Activated CD4-positive, alpha-beta T cell treated with anti-CD3 and anti-CD28 coated beads, Interleukin-2, amount 50 U/mL, for 1 hour (primary cell): ENCODE measurements at regions not wholly inside any gene's neighbourhood (a gene's known extent, or its start where the extent isn't known, plus 50 kb on each side); places are given as distances from the start of the nearest gene placed in this dataset.

Experiments used
- DNase-seq: peaks from one replicate; pipeline ENCODE4 v3.0.0-alpha.2; 2020

- no peak for DNase-seq
Measured at GRCh38 chr12:115632308-115632707, 645.2 kb downstream of the MED13L start.

DNA sequence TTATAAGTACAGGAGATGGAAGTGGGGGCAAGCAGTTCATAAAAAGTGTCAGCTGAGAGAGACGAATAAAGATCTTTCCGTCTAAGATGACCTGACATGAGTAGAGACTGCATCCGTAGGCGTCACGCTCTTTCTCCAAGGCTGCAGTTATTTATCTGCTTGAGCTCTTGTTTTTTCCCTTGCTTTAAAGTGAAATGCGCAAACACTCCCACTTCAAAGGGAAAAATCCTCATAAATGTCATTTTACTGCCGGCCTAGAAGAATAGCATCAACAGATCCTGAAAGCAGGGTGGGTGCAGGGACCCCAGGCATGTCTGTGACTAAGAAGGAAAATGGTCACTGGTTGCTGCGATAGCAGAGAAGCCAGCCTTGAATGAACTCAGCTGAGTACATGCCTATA is 647.4 kb downstream of the MED13L start:
- no peak for DNase-seq

GRCh38 chr12:115626210-115626609 is 651.3 kb downstream of the MED13L start:
- no peak for DNase-seq

DNA sequence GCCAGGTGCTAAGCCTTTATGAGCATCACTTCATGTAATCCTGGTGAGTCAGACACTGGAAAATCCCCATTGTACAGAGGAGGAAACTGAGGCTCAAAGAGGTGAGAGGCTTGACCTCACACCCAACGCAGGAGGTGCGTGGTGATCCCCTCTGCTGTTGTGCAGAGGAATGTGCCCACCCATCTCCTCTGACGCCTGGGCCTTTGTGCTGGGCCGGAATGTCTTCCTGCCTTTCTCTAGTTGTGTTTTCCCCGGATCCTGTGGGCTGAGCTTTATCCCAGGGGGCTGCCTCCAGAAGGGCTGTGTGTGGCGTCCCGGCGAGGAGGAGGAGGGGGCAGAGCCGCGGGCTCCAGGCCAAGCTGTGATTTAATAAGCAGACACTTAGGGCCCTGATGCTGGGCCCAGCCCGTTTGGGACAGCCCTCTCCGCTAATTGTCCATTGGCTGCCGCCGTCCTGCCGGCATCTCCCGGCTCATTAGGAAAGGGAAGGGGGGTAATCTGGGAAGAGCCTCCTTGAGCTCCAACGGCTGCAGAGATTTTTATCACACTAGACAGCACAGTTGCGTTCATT is 653.6 kb downstream of the MED13L start:
- no peak for DNase-seq

- no peak for DNase-seq
Measured at GRCh38 chr12:115623275-115623674, 654.2 kb downstream of the MED13L start.

- no peak for DNase-seq
Measured at GRCh38 chr12:115620816-115621215, 656.7 kb downstream of the MED13L start.

GRCh38 chr12:115619889-115620288 is 657.6 kb downstream of the MED13L start:
- DNase-seq, result no peak

GRCh38 chr12:115619061-115619460 is 658.4 kb downstream of the MED13L start:
- DNase-seq, result no peak

- DNase-seq, result no peak
Measured at GRCh38 chr12:115618105-115618504, 659.4 kb downstream of the MED13L start.

DNA sequence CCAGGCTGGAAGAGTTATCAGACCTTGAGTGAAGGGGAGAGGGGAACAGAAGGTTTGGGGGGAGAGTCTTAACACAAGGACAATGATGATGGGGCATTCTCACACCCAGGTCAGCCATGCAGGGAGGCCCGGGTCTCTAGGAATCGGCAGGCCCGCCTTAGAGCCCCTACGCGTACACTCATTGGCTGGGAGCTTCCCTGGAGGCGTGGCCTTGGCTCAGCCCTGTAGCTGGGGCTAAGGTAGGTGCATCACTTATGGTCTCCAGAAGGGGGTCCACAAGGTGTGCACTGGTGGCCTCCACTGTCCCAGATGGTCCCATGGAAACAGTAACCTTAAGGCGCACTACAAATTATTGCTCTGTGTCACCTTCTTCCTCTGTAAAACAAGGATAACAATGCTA is 660.1 kb downstream of the MED13L start:
- no peak for DNase-seq

DNA sequence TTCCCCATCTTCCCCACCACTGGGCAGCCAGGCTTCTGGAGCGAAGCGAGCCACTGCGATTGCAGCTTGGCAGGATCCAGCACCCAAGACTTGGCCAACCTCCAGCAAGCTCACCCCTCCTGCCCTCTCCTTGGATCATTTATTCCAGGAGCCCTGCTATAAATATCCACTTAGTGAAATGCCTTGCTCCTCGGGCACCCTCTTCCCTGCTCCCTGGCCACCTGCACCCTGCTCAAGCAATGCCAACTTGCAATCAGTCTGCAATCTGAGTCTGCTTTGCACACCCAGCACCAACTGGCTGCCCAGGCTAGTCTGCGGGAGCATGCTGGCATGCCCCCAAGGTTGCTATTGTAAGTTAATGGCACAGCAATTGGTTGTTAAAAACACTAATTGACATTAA is 666.0 kb downstream of the MED13L start:
- no peak for DNase-seq

DNA sequence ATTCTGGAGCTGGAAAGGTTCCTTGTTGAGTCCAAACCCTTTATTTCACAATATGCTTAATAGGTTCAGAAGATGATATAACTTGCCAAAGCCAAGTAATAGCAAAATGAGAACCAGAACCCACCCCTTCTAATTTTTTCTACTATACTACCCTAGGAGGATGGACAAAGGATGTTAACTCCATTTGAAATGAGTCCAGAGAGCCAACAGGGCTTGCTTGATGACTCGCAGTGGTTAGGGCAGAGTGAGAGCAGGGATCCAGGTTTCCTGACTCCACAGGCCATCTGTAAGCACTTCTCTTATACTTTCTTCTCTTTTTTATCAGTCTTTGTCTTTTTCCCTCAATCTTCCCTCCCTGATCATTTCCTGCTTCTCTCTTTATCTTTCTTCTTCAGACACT is 668.1 kb downstream of the MED13L start:
- DNase-seq, result no peak

GRCh38 chr12:115606040-115606439 is 671.5 kb downstream of the MED13L start:
- no peak for DNase-seq

GRCh38 chr12:115598871-115599811 is 678.4 kb downstream of the MED13L start:
- DNase-seq, result no peak

GRCh38 chr12:115597157-115597712 is 680.3 kb downstream of the MED13L start:
- DNase-seq, result no peak

DNA sequence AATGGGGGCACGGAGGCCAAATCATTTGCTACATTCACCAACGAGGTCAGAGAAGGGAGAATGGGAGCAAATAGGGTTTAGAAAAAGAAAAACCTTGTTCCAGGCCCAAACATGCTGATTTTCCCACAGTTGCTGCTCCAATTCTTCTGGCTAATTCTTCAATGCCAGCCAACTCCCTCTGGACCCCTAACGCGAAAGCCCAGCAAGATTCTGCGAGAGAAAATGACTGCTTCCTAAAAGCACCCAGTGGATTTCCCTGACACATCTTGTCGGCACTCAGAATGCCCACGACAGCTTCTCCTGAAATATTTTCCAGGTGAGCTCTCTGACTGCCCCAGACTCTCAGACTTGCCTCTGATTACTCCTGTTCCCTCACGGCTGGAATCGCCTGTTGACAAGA is 689.4 kb downstream of the MED13L start:
- DNase-seq, result no peak

DNA sequence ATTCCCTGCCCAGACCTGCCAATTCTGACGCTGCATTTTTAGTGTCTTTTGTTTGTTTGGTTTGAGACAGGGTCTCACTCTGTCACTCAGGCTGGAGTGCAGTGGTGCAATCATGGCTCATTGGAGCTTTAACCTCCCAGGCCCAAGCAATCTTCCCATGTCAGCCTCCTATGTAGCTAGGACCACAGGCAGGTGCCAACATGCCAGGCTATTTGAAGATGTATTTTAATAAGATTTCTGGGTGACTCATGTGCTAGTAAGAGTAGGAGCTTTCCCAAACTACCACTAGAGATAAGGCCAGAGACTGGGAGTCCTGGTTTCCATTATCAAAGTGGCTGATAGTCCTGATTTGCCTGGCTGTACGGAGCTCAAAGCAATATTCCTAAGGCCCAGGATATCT is 693.3 kb downstream of the MED13L start:
- no peak for DNase-seq

- no peak for DNase-seq
Measured at GRCh38 chr12:115583591-115583990, 693.9 kb downstream of the MED13L start.

- no peak for DNase-seq
Measured at GRCh38 chr12:115577401-115577800, 700.1 kb downstream of the MED13L start.

DNA sequence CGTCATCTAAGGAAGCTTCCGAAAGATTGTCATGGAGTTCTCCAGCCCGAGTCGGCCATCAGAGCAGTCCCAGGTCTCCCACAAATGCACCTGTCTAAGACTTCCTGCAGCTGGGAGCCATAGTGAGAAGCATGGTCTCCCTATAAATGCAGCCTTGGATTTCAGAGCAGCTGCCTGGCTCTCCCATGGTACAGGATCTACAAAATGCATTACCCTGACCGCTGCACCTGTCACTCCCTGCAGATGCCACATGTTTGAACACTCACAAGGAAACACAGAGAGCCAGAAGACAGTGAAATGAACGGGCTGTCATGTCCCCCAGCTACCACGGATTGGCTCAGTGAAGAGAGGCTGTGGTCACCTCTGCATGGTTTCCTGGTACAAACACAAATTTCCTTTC is 702.7 kb downstream of the MED13L start:
- no peak for DNase-seq

DNA sequence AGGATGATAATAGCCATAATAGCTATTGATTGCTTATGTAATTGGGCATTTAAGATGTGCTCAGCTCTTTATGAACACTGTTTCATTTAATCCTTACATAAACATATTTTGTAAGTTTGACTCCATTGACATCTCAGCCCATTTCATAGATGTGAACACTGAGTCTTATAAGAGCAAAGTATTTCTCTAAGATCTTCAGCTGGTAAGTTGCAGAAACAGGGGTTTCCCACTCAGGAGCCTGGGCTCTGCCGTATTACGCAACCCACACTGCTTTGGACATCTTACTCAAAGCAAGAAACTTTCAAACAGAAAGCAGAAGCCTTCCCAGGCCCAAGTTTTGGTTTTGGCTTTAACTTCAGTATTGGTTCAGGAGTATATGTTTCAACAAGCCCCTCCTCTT is 705.1 kb downstream of the MED13L start:
- DNase-seq, result no peak

DNA sequence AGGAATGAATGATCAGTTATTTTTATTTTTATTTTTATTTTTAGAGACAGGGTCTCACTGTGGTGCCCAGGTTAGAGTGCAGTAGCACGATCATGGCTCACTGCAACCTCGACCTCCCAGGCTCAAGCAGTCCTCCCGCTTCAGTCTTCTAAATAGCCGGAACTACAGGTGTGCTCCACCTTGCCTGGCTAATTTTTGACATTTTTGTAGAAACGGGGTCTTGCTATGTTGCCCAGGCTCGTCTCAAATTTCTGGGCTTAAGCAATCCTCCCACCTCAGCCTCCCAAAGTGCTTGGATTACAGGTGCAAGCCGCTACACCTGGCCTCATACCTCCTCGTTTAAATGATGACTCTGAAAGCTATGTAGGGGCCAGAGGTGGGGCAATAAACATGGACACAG is 706.0 kb downstream of the MED13L start:
- DNase-seq, result no peak

DNA sequence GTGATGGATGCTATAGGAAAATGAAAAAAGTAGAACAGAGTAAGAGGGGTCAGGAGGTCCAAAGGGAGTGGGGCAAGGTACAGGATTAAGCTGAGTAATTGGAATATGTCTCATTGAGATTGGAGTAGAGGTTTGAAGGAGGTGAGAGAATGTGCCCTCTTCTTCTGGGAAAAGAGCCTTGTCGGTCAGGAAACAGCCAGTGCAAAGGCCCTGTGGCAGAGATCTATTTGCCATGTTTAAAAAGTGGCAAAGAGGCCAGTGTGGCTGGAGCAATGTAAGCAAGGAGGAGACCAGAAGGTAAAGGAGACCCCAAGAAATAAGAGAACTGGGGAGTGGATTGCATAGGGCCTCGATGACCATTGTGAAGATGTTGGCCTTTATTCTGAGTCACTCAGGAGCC is 706.5 kb downstream of the MED13L start:
- DNase-seq, result no peak

DNA sequence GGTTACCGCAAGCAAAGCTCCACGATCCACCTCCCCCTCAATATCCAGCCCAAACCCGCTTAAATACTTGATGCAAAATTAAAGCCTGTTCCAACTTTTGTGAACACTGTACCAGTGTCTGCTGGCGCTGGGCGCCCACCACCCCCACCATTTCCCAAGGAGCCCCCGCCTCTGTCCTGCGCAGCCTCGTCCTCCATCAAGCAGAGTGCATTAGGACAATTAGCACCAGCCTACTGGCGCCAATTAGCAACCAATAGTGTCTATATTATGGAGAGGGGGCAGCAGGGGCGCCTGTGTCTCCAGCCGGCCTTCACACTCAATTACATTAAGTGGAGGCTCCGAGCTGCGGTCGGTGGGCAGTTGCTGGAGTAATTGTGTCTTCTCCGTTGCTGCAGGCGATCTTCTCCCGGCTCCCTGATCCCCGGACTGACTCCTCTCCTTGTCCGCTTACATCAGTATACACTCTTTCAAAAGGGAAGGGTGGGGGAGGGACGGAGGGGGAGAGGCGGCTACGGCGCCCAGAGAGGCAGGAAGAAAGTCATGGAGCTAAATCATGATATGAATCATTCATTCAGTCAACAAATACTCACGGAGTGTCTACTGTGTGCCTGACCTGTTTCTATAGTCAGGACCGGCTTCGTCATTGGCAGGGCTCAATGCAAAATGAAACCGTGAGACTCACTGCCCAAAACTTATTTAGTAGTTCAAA is 707.3 kb downstream of the MED13L start:
- no peak for DNase-seq
